GM23338 (cell line): ENCODE measurements at regions not wholly inside any gene's neighbourhood (a gene's known extent, or its start where the extent isn't known, plus 50 kb on each side); places are given as distances from the start of the nearest gene placed in this dataset.
A peak's percentile ranks its signal among the peaks of the same experiment; 100 is the strongest.

Source experiments
- ATAC-seq: fragments of 200-7000 bp; cut with Tn5 transposase; 3 replicates; pipeline ENCODE4 v1.9.1; 2020
- DNase-seq: peaks from one replicate; pipeline ENCODE4 v3.0.0-alpha.2; 2015; ENCODE audit warnings: low spot score
- H2AFZ ChIP-seq: fragments of 200-600 bp; sonication (generic); 2 replicates; pipeline ENCODE4 v1.8.0; 2016; ENCODE audit warnings: antibody characterized with exemption, mild to moderate bottlenecking, moderate library complexity
- H3F3A ChIP-seq: fragments of 200-600 bp; sonication (generic); replicated peaks from 2 replicates; pipeline ENCODE4 v1.8.0; 2017; ENCODE audit warnings: antibody characterized with exemption, mixed run types, low read depth
- H3K27ac ChIP-seq: fragments of 200-600 bp; sonication (generic); 2 replicates; pipeline ENCODE4 v1.6.1; 2016; ENCODE audit warnings: low read depth
- H3K27me3 ChIP-seq: fragments of 200-600 bp; sonication (generic); 2 replicates; pipeline ENCODE4 v1.8.0; 2016; ENCODE audit warnings: mild to moderate bottlenecking, mixed run types, moderate library complexity; ENCODE audit not compliant: insufficient read depth
- H3K36me3 ChIP-seq: fragments of 200-600 bp; sonication (generic); 2 replicates; pipeline ENCODE4 v1.8.0; 2016; ENCODE audit warnings: mild to moderate bottlenecking; ENCODE audit not compliant: insufficient read depth
- H3K4me1 ChIP-seq: fragments of 200-600 bp; sonication (generic); 2 replicates; pipeline ENCODE4 v1.8.0; 2016; ENCODE audit warnings: mild to moderate bottlenecking, moderate library complexity; ENCODE audit not compliant: insufficient read depth
- H3K4me2 ChIP-seq: fragments of 200-600 bp; sonication (generic); 2 replicates; pipeline ENCODE4 v1.7.1; 2017; ENCODE audit warnings: mixed run types
- H3K4me3 ChIP-seq: fragments of 200-600 bp; sonication (generic); 2 replicates; pipeline ENCODE4 v1.6.1; 2016; ENCODE audit warnings: mixed run types
- H3K79me2 ChIP-seq: fragments of 200-600 bp; sonication (generic); replicated peaks from 2 replicates; pipeline ENCODE4 v1.8.0; 2017; ENCODE audit warnings: mild to moderate bottlenecking; ENCODE audit not compliant: insufficient read depth
- H3K9me2 ChIP-seq: fragments of 200-600 bp; sonication (generic); 2 replicates; pipeline ENCODE4 v1.8.0; 2017; ENCODE audit not compliant: insufficient read depth
- H4K20me1 ChIP-seq: fragments of 200-600 bp; sonication (generic); replicated peaks from 2 replicates; pipeline ENCODE4 v1.8.0; 2017; ENCODE audit warnings: mild to moderate bottlenecking; ENCODE audit not compliant: insufficient read depth
- H3K27ac Mint-ChIP-seq: 2 replicates; pipeline ENCODE4 v1.8.0; 2020; ENCODE audit warnings: inconsistent platforms, mild to moderate bottlenecking, moderate library complexity, mixed read lengths
- H3K27me3 Mint-ChIP-seq: 3 replicates; pipeline ENCODE4 v1.8.0; 2022; ENCODE audit warnings: low read depth, mild to moderate bottlenecking, moderate library complexity, mixed read lengths, inconsistent platforms; ENCODE audit not compliant: insufficient read depth, poor library complexity
- H3K36me3 Mint-ChIP-seq: 3 replicates; pipeline ENCODE4 v1.8.0; 2021; ENCODE audit warnings: low read depth, mild to moderate bottlenecking, inconsistent platforms, moderate library complexity, mixed read lengths
- H3K4me1 Mint-ChIP-seq: 3 replicates; pipeline ENCODE4 v1.8.0; 2020; ENCODE audit warnings: mild to moderate bottlenecking, inconsistent platforms, mixed read lengths
- H3K4me3 Mint-ChIP-seq: 3 replicates; pipeline ENCODE4 v1.8.0; 2021; ENCODE audit warnings: moderate library complexity, mild to moderate bottlenecking, inconsistent platforms, mixed read lengths
- H3K9me3 Mint-ChIP-seq: 3 replicates; pipeline ENCODE4 v1.8.0; 2020; ENCODE audit warnings: moderate library complexity, mild to moderate bottlenecking, inconsistent platforms, mixed read lengths
- CREB1 ChIP-seq: fragments of 250-450 bp; sonication (Bioruptor Pico); IDR thresholded peaks from 2 replicates; pipeline ENCODE4 v1.5.0; 2020; ENCODE audit warnings: low read depth, mild to moderate bottlenecking, moderate library complexity
- EZH2 ChIP-seq: fragments of 200-600 bp; sonication (generic); IDR thresholded peaks from one replicate; pipeline ENCODE4 v1.8.0; 2017; ENCODE audit warnings: antibody characterized with exemption, mild to moderate bottlenecking, low read depth; ENCODE audit not compliant: unreplicated experiment
- EZH2phosphoT487 ChIP-seq: fragments of 200-600 bp; sonication (generic); IDR thresholded peaks from one replicate; pipeline ENCODE4 v1.8.1; 2018; ENCODE audit warnings: antibody characterized with exemption; ENCODE audit not compliant: unreplicated experiment
- JUNB ChIP-seq: IDR thresholded peaks from one replicate; pipeline ENCODE4 v1.6.1; 2016; ENCODE audit warnings: antibody characterized with exemption; ENCODE audit not compliant: unreplicated experiment
- NANOG ChIP-seq: IDR thresholded peaks from 2 replicates; pipeline ENCODE4 v1.6.1; 2016; ENCODE audit warnings: antibody characterized with exemption, borderline replicate concordance
- POLR2AphosphoS5 ChIP-seq: IDR thresholded peaks from 2 replicates; pipeline ENCODE4 v1.6.1; 2016; ENCODE audit warnings: antibody characterized with exemption, low read depth
- STAT1 ChIP-seq: IDR thresholded peaks from one replicate; pipeline ENCODE4 v1.6.1; 2016; ENCODE audit warnings: antibody characterized with exemption; ENCODE audit not compliant: unreplicated experiment
- ZNF114 ChIP-seq: fragments of 250-450 bp; sonication (Bioruptor Pico); IDR thresholded peaks from 2 replicates; pipeline ENCODE4 v1.5.0; 2020; ENCODE audit warnings: mild to moderate bottlenecking, moderate library complexity
- ZNF331 ChIP-seq: fragments of 250-450 bp; sonication (Bioruptor Pico); IDR thresholded peaks from 2 replicates; pipeline ENCODE4 v1.5.0; 2020; ENCODE audit warnings: low read depth, mild to moderate bottlenecking, moderate library complexity
- TF ChIP-seq, protein P1 (sequence below): fragments of 250-450 bp; sonication (Bioruptor Pico); IDR thresholded peaks from 2 replicates; pipeline ENCODE4 v1.5.0; 2020; ENCODE audit warnings: mild to moderate bottlenecking, moderate library complexity
- TF ChIP-seq, protein P2 (sequence below): IDR thresholded peaks from one replicate; pipeline ENCODE4 v1.6.1; 2018; ENCODE audit warnings: antibody characterized with exemption; ENCODE audit not compliant: unreplicated experiment
- TF ChIP-seq, protein P3 (sequence below): IDR thresholded peaks from 2 replicates; pipeline ENCODE4 v1.6.1; 2016; ENCODE audit warnings: antibody characterized with exemption

DNA sequence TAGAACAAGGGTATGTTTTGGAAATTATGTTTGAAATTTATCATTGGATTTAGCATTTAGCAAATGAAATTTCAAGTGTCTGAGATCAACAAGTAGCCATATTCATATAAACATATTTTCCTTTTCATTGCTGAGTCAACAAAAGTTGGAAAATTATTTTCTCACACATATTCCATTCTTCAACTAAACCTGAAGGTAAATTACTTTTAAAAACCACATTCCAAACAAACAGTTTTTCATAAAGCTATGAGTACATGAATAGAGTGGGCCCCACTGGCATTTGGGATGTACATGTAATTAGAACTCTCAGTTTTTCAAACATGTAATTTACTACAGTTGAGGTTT is 178.3 kb upstream of the MKLN1 start:
- Histone ChIP-seq H3F3A (no peaks in the 10 kb centered on the region), H3K9me2 (no peaks in the 10 kb centered on the region), H2AFZ (peak overlapping the region; percentile 8; the same call in 1 of the 2 replicates), H3K4me2 (no peak overlapping the region), H3K4me3 (no peak overlapping the region), H4K20me1 (no peaks in the 10 kb centered on the region), H3K4me1 (no peaks in the 10 kb centered on the region), H3K79me2 (no peaks in the 10 kb centered on the region), H3K27ac (no peak overlapping the region), H3K27me3 (no peaks in the 10 kb centered on the region), H3K36me3 (no peaks in the 10 kb centered on the region)
- no peak overlapping the region for H3K27ac Mint-ChIP-seq
- DNase-seq (no peak), ATAC-seq (no peak)
- H3K36me3 Mint-ChIP-seq: no peaks in the 10 kb centered on the region
- no peak overlapping the region for H3K4me3 Mint-ChIP-seq
- peaks cover 1% of the 10 kb centered on the region for H3K27me3 Mint-ChIP-seq
- TF ChIP-seq NANOG (no peak), STAT1 (no peak), EZH2 (no peak), ZNF114 (CRISPR knock-in tag) (no peak)
- H3K4me1 Mint-ChIP-seq: no peaks in the 10 kb centered on the region; the same call in 2 of the 3 replicates
- no peaks in the 10 kb centered on the region for H3K9me3 Mint-ChIP-seq

DNA sequence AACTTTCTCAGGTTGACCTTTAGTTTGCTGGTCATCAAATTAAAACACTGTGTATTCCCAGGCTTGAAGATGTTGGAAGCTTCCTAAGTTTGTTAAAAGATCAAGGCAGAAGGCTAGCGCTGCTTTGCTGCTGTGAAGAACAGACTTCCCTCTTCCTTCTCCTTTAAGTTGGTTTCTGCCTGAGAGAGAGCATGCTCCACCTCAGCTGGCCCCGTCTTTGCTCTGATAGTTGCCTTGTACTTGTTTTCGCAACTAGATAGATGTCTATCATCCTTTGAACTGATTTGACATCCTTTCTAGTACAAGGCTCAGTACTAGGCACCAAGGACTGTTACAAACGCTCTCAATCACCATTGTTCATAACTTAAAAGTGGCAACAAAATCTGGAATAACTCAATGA is 177.8 kb upstream of the MKLN1 start:
- H3K4me1 Mint-ChIP-seq: no peaks in the 10 kb centered on the region; the same call in 1 of the 3 replicates
- H3K36me3 Mint-ChIP-seq: no peaks in the 10 kb centered on the region
- ATAC-seq (no peak), DNase-seq (no peak)
- Histone ChIP-seq H3K79me2 (no peaks in the 10 kb centered on the region), H2AFZ (peak overlapping the region; percentile 8; the same call in 1 of the 2 replicates), H3K27ac (no peak overlapping the region), H3K4me3 (no peak overlapping the region), H3K9me2 (no peaks in the 10 kb centered on the region), H4K20me1 (no peaks in the 10 kb centered on the region), H3F3A (no peaks in the 10 kb centered on the region), H3K36me3 (no peaks in the 10 kb centered on the region), H3K27me3 (no peaks in the 10 kb centered on the region), H3K4me2 (no peak overlapping the region), H3K4me1 (no peaks in the 10 kb centered on the region)
- peaks cover 1% of the 10 kb centered on the region for H3K27me3 Mint-ChIP-seq
- H3K9me3 Mint-ChIP-seq: no peaks in the 10 kb centered on the region
- H3K4me3 Mint-ChIP-seq: no peak overlapping the region
- no peak overlapping the region for H3K27ac Mint-ChIP-seq
- TF ChIP-seq ZNF331 (CRISPR knock-in tag): no peak
- TF ChIP-seq POLR2AphosphoS5: no peak
- TF ChIP-seq, protein P1, sequence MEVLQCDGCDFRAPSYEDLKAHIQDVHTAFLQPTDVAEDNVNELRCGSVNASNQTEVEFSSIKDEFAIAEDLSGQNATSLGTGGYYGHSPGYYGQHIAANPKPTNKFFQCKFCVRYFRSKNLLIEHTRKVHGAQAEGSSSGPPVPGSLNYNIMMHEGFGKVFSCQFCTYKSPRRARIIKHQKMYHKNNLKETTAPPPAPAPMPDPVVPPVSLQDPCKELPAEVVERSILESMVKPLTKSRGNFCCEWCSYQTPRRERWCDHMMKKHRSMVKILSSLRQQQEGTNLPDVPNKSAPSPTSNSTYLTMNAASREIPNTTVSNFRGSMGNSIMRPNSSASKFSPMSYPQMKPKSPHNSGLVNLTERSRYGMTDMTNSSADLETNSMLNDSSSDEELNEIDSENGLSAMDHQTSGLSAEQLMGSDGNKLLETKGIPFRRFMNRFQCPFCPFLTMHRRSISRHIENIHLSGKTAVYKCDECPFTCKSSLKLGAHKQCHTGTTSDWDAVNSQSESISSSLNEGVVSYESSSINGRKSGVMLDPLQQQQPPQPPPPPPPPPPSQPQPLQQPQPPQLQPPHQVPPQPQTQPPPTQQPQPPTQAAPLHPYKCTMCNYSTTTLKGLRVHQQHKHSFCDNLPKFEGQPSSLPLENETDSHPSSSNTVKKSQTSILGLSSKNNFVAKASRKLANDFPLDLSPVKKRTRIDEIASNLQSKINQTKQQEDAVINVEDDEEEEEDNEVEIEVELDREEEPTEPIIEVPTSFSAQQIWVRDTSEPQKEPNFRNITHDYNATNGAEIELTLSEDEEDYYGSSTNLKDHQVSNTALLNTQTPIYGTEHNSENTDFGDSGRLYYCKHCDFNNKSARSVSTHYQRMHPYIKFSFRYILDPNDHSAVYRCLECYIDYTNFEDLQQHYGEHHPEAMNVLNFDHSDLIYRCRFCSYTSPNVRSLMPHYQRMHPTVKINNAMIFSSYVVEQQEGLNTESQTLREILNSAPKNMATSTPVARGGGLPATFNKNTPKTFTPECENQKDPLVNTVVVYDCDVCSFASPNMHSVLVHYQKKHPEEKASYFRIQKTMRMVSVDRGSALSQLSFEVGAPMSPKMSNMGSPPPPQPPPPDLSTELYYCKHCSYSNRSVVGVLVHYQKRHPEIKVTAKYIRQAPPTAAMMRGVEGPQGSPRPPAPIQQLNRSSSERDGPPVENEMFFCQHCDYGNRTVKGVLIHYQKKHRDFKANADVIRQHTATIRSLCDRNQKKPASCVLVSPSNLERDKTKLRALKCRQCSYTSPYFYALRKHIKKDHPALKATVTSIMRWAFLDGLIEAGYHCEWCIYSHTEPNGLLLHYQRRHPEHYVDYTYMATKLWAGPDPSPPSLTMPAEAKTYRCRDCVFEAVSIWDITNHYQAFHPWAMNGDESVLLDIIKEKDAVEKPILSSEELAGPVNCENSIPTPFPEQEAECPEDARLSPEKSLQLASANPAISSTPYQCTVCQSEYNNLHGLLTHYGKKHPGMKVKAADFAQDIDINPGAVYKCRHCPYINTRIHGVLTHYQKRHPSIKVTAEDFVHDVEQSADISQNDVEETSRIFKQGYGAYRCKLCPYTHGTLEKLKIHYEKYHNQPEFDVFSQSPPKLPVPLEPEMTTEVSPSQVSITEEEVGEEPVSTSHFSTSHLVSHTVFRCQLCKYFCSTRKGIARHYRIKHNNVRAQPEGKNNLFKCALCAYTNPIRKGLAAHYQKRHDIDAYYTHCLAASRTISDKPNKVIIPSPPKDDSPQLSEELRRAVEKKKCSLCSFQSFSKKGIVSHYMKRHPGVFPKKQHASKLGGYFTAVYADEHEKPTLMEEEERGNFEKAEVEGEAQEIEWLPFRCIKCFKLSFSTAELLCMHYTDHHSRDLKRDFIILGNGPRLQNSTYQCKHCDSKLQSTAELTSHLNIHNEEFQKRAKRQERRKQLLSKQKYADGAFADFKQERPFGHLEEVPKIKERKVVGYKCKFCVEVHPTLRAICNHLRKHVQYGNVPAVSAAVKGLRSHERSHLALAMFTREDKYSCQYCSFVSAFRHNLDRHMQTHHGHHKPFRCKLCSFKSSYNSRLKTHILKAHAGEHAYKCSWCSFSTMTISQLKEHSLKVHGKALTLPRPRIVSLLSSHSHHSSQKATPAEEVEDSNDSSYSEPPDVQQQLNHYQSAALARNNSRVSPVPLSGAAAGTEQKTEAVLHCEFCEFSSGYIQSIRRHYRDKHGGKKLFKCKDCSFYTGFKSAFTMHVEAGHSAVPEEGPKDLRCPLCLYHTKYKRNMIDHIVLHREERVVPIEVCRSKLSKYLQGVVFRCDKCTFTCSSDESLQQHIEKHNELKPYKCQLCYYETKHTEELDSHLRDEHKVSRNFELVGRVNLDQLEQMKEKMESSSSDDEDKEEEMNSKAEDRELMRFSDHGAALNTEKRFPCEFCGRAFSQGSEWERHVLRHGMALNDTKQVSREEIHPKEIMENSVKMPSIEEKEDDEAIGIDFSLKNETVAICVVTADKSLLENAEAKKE (CRISPR knock-in tag): no peak
- no peak for TF ChIP-seq EZH2
- TF ChIP-seq STAT1: no peak
- TF ChIP-seq NANOG: no peak
- TF ChIP-seq EZH2phosphoT487: no peak
- TF ChIP-seq, protein P2, sequence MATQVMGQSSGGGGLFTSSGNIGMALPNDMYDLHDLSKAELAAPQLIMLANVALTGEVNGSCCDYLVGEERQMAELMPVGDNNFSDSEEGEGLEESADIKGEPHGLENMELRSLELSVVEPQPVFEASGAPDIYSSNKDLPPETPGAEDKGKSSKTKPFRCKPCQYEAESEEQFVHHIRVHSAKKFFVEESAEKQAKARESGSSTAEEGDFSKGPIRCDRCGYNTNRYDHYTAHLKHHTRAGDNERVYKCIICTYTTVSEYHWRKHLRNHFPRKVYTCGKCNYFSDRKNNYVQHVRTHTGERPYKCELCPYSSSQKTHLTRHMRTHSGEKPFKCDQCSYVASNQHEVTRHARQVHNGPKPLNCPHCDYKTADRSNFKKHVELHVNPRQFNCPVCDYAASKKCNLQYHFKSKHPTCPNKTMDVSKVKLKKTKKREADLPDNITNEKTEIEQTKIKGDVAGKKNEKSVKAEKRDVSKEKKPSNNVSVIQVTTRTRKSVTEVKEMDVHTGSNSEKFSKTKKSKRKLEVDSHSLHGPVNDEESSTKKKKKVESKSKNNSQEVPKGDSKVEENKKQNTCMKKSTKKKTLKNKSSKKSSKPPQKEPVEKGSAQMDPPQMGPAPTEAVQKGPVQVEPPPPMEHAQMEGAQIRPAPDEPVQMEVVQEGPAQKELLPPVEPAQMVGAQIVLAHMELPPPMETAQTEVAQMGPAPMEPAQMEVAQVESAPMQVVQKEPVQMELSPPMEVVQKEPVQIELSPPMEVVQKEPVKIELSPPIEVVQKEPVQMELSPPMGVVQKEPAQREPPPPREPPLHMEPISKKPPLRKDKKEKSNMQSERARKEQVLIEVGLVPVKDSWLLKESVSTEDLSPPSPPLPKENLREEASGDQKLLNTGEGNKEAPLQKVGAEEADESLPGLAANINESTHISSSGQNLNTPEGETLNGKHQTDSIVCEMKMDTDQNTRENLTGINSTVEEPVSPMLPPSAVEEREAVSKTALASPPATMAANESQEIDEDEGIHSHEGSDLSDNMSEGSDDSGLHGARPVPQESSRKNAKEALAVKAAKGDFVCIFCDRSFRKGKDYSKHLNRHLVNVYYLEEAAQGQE: no peak
- TF ChIP-seq JUNB: no peak
- TF ChIP-seq CREB1 (CRISPR knock-in tag): no peak
- TF ChIP-seq, protein P3, sequence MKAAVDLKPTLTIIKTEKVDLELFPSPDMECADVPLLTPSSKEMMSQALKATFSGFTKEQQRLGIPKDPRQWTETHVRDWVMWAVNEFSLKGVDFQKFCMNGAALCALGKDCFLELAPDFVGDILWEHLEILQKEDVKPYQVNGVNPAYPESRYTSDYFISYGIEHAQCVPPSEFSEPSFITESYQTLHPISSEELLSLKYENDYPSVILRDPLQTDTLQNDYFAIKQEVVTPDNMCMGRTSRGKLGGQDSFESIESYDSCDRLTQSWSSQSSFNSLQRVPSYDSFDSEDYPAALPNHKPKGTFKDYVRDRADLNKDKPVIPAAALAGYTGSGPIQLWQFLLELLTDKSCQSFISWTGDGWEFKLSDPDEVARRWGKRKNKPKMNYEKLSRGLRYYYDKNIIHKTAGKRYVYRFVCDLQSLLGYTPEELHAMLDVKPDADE: no peak
